GM12865 (cell line): ENCODE measurements at regions not wholly inside any gene's neighbourhood (a gene's known extent, or its start where the extent isn't known, plus 50 kb on each side); places are given as distances from the start of the nearest gene placed in this dataset.

Experiments used
- DNase-seq: peaks from one replicate; pipeline ENCODE4 v3.0.0; 2010; ENCODE audit warnings: low read depth
- H3K4me3 ChIP-seq: 2 replicates; pipeline ENCODE4 v1.5.1; 2011; ENCODE audit warnings: mild to moderate bottlenecking, low read depth, low read length, control low read depth
- CTCF ChIP-seq: IDR thresholded peaks from 2 replicates; pipeline ENCODE4 v1.5.1; 2011; ENCODE audit warnings: low read length, control low read depth, low read depth, inconsistent platforms; ENCODE audit not compliant: insufficient read depth; ENCODE audit errors: missing control alignments

- no peak overlapping the region for H3K4me3 ChIP-seq
- no peak for TF ChIP-seq CTCF
- no peak for DNase-seq
These were observed 447.4 kb downstream of the SLC16A7 start for GRCh38 chr12:60043236-60043635.

GRCh38 chr12:60052483-60052882 lies 456.7 kb downstream of the SLC16A7 start:
- no peak overlapping the region for H3K4me3 ChIP-seq
- TF ChIP-seq CTCF, result no peak
- no peak for DNase-seq

- no peak overlapping the region for H3K4me3 ChIP-seq
- DNase-seq, result no peak
- TF ChIP-seq CTCF, result no peak
These were observed 463.4 kb downstream of the SLC16A7 start for GRCh38 chr12:60059180-60059579.

GRCh38 chr12:60066655-60067054 lies 470.8 kb downstream of the SLC16A7 start:
- DNase-seq, result no peak
- TF ChIP-seq CTCF, result no peak
- H3K4me3 ChIP-seq, result no peak overlapping the region

GRCh38 chr12:60070552-60070951 lies 474.7 kb downstream of the SLC16A7 start:
- no peak for DNase-seq
- no peak for TF ChIP-seq CTCF
- H3K4me3 ChIP-seq, result no peak overlapping the region

- no peak for DNase-seq
- H3K4me3 ChIP-seq, result no peak overlapping the region
- TF ChIP-seq CTCF, result no peak
These were observed 475.9 kb downstream of the SLC16A7 start for GRCh38 chr12:60071759-60072191.

GRCh38 chr12:60072911-60073310 lies 477.1 kb downstream of the SLC16A7 start:
- TF ChIP-seq CTCF, result no peak
- H3K4me3 ChIP-seq, result no peak overlapping the region
- DNase-seq, result no peak
